ENCODE measurements at regions not wholly inside any gene's neighbourhood (a gene's known extent, or its start where the extent isn't known, plus 50 kb on each side); places are given as distances from the start of the nearest gene placed in this dataset.

- no peak for TF ChIP-seq SPI1 (IDR thresholded peaks at IDR 0.05; ENCODE audit: borderline replicate concordance, low read depth)
- TF ChIP-seq REST (IDR thresholded peaks at IDR 0.05; ENCODE audit: insufficient replicate concordance, low read depth): no peak
- no peak for TF ChIP-seq GABPA (IDR thresholded peaks at IDR 0.05; ENCODE audit: low read depth)
- no peak for TF ChIP-seq POLR2AphosphoS5 (IDR thresholded peaks at IDR 0.05; ENCODE audit: low read depth)
- no peak for TF ChIP-seq CTCF (IDR thresholded peaks at IDR 0.05; ENCODE audit: insufficient read depth, low read length)
- no peaks in the 10 kb centered on the region for H3K27me3 ChIP-seq (ENCODE audit: insufficient read depth, poor library complexity, severe bottlenecking)
- DNase-seq (ENCODE audit: low read depth in 1 of 2, low spot score in 1 of 2): no peak
- no peak overlapping the region for H3K4me3 ChIP-seq (replicated peaks; ENCODE audit: insufficient read depth, low read length)
- H3K27ac ChIP-seq (replicated peaks): no peak overlapping the region
Observed at GRCh38 chr5:29805804-29806203, 1387.7 kb upstream of the CDH6 start.

- H3K27me3 ChIP-seq (ENCODE audit: insufficient read depth, poor library complexity, severe bottlenecking): no peaks in the 10 kb centered on the region
- no peak overlapping the region for H3K4me3 ChIP-seq (replicated peaks; ENCODE audit: insufficient read depth, low read length)
- DNase-seq (ENCODE audit: low read depth in 1 of 2, low spot score in 1 of 2): no peak
- no peak for TF ChIP-seq REST (IDR thresholded peaks at IDR 0.05; ENCODE audit: insufficient replicate concordance, low read depth)
- TF ChIP-seq CTCF (IDR thresholded peaks at IDR 0.05; ENCODE audit: insufficient read depth, low read length): no peak
- no peak for TF ChIP-seq SPI1 (IDR thresholded peaks at IDR 0.05; ENCODE audit: borderline replicate concordance, low read depth)
- TF ChIP-seq GABPA (IDR thresholded peaks at IDR 0.05; ENCODE audit: low read depth): no peak
- TF ChIP-seq POLR2AphosphoS5 (IDR thresholded peaks at IDR 0.05; ENCODE audit: low read depth): no peak
- no peak overlapping the region for H3K27ac ChIP-seq (replicated peaks)
Observed at GRCh38 chr5:29800752-29801151, 1392.7 kb upstream of the CDH6 start.

GRCh38 chr5:29796013-29796412 lies 1397.5 kb upstream of the CDH6 start:
- no peak overlapping the region for H3K4me3 ChIP-seq (replicated peaks; ENCODE audit: insufficient read depth, low read length)
- no peak for DNase-seq (ENCODE audit: low read depth in 1 of 2, low spot score in 1 of 2)
- H3K27ac ChIP-seq (replicated peaks): no peak overlapping the region
- no peaks in the 10 kb centered on the region for H3K27me3 ChIP-seq (ENCODE audit: insufficient read depth, poor library complexity, severe bottlenecking)
- TF ChIP-seq GABPA (IDR thresholded peaks at IDR 0.05; ENCODE audit: low read depth) (no peak), CTCF (IDR thresholded peaks at IDR 0.05; ENCODE audit: insufficient read depth, low read length) (no peak), POLR2AphosphoS5 (IDR thresholded peaks at IDR 0.05; ENCODE audit: low read depth) (no peak), SPI1 (IDR thresholded peaks at IDR 0.05; ENCODE audit: borderline replicate concordance, low read depth) (no peak), REST (IDR thresholded peaks at IDR 0.05; ENCODE audit: insufficient replicate concordance, low read depth) (no peak)

All from HL-60 (cell line).